ENCODE measurements at regions not wholly inside any gene's neighbourhood (a gene's known extent, or its start where the extent isn't known, plus 50 kb on each side); places are given as distances from the start of the nearest gene placed in this dataset.

DNA sequence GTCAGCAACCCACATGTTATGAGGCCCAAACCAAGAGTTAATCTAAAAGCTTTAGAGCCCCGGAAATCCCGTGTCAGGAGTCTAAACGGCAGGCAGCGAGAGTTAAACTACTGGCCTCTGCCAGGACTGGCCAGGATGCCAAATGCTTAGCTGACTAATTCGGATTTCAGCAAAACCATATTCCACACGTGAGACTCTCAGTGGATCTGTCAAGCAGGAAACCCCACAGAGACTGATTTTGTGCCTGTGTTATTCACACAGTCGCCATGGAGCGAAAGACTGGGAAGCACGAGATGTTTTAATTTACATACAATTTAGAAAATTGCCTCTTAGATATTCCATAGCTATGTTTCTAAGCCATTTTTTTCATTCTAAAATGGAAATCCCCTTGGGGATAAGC, 152.9 kb downstream of the RNASET2 start:
- Histone ChIP-seq H4K20me1 (ENCODE audit: control insufficient read depth, insufficient read depth, insufficient read length) (no peaks in the 10 kb centered on the region), H3T11ph (ENCODE audit: low read length) (no peak overlapping the region), H3K27ac (ENCODE audit: insufficient read length, low read depth, low read length) (no peak overlapping the region), H3K18ac (ENCODE audit: insufficient read length, low read depth, low read length) (no peak overlapping the region), H3K56ac (ENCODE audit: insufficient read length, low read depth, low read length) (no peak overlapping the region), H3K9me3 (ENCODE audit: control insufficient read depth, low read depth, low read length) (no peaks in the 10 kb centered on the region), H3K9ac (ENCODE audit: extremely low read depth, insufficient read length, low read length) (no peak overlapping the region), H3K23ac (ENCODE audit: insufficient read length, low read depth, low read length) (no peak overlapping the region), H2BK5ac (ENCODE audit: insufficient read length, low read length) (no peak overlapping the region), H2BK12ac (ENCODE audit: insufficient read length, low read depth, low read length) (no peak overlapping the region), H4K8ac (replicated peaks; ENCODE audit: insufficient read length, low read depth, low read length) (no peak overlapping the region), H3K4ac (ENCODE audit: low read depth, low read length) (no peak overlapping the region), H2BK120ac (ENCODE audit: low read depth, low read length, poor library complexity, severe bottlenecking) (no peak overlapping the region), H3K23me2 (ENCODE audit: insufficient read length, low read depth, low read length, poor library complexity, severe bottlenecking) (no peaks in the 10 kb centered on the region), H2AFZ (ENCODE audit: low read length) (no peak overlapping the region), H2AK5ac (ENCODE audit: insufficient read length, low read length) (no peak overlapping the region), H2BK20ac (ENCODE audit: low read depth, low read length, poor library complexity, severe bottlenecking) (no peak overlapping the region), H3K27me3 (ENCODE audit: insufficient read depth, low read length) (no peaks in the 10 kb centered on the region), H3K79me2 (ENCODE audit: insufficient read depth, low read length) (no peaks in the 10 kb centered on the region), H2BK15ac (ENCODE audit: low read depth, low read length) (no peak overlapping the region), H4K91ac (ENCODE audit: insufficient read length, low read depth, low read length) (no peak overlapping the region), H3K4me2 (ENCODE audit: insufficient read depth, insufficient read length, low read length) (no peak overlapping the region), H3K14ac (ENCODE audit: insufficient read depth, low read length) (no peak overlapping the region), H4K5ac (ENCODE audit: insufficient read length, low read depth, low read length) (no peak overlapping the region), H3K4me1 (ENCODE audit: insufficient read depth, low read length) (no peaks in the 10 kb centered on the region), H3K79me1 (ENCODE audit: insufficient read depth, low read depth, low read length, poor library complexity, severe bottlenecking) (no peaks in the 10 kb centered on the region)
- Mint-ChIP-seq H3K27me3 (ENCODE audit: low read depth) (peaks cover 4% of the 10 kb centered on the region), H3K27ac (no peak overlapping the region), H3K9me3 (peaks cover 21 to 26% of the 10 kb centered on the region in 2 experiments), H3K4me1 (no peaks in the 10 kb centered on the region), H3K36me3 (ENCODE audit: insufficient read depth in 1 of 3, low read depth in 3 of 3) (peaks cover 10 to 26% (median 12%) of the 10 kb centered on the region in 3 experiments), H3K4me3 (no peak overlapping the region)
- no peak for TF ChIP-seq CTCF (conservative IDR thresholded peaks at IDR 0.05)
- no CpG with 5 or more reads among the region's 9 CpGs for WGBS (ENCODE audit: extremely low coverage, insufficient read length, low lambda C conversion rate)
- DNase-seq = no peak

Data from H9 (cell line).